ENCODE measurements at regions not wholly inside any gene's neighbourhood (a gene's known extent, or its start where the extent isn't known, plus 50 kb on each side); places are given as distances from the start of the nearest gene placed in this dataset.

DNA sequence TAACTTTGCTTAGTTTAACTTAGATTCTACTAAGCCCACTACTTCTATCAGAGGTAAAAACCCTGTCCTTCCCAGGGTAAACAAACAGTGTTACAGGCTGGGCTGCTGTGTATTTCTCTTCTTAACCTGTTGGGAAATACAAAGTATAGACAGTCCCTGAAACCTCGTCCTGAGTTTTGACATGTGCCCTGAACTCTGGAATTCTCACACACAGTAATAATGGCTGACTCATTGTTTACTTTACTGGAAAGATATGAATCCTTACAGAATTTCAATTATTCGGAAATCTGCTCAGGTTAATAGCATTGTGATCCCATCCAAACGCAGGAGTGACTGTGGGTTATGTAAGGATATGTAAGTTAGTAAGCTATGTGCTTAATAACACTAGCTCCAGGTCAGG is 199.1 kb downstream of the TMEM114 start:
- Mint-ChIP-seq H3K4me1 (no peaks in the 10 kb centered on the region), H3K4me3 (no peak overlapping the region), H3K36me3 (ENCODE audit: low read depth) (no peaks in the 10 kb centered on the region), H3K27me3 (ENCODE audit: low read depth) (peaks cover 23% of the 10 kb centered on the region), H3K27ac (ENCODE audit: unreplicated experiment) (no peak overlapping the region), H3K9me3 (no peaks in the 10 kb centered on the region)
- TF ChIP-seq, protein P1, sequence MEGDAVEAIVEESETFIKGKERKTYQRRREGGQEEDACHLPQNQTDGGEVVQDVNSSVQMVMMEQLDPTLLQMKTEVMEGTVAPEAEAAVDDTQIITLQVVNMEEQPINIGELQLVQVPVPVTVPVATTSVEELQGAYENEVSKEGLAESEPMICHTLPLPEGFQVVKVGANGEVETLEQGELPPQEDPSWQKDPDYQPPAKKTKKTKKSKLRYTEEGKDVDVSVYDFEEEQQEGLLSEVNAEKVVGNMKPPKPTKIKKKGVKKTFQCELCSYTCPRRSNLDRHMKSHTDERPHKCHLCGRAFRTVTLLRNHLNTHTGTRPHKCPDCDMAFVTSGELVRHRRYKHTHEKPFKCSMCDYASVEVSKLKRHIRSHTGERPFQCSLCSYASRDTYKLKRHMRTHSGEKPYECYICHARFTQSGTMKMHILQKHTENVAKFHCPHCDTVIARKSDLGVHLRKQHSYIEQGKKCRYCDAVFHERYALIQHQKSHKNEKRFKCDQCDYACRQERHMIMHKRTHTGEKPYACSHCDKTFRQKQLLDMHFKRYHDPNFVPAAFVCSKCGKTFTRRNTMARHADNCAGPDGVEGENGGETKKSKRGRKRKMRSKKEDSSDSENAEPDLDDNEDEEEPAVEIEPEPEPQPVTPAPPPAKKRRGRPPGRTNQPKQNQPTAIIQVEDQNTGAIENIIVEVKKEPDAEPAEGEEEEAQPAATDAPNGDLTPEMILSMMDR (conservative IDR thresholded peaks at IDR 0.05) = no peak
- DNase-seq (ENCODE audit: low read depth, low spot score) = no peak

DNA sequence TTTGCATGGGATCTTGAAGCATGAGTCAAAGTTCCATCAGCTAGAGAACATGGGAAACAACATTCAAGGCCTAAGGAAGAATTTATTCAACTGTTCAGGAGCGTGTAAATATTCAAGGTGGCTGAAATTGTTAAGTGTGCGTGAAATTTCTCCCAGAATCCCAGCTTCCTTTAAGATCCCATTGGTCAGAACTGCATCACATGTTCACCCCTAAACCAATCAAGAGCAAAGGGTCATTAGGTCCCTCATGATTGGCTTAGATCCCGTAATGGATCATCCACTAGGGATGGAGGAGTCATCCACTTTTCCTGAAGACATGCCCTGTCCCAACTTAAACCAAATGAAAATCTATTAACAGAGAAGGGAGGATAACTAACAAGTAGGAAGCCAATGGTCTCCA is 201.6 kb downstream of the TMEM114 start:
- Mint-ChIP-seq H3K4me1 (no peaks in the 10 kb centered on the region), H3K27ac (ENCODE audit: unreplicated experiment) (no peak overlapping the region), H3K36me3 (ENCODE audit: low read depth) (no peaks in the 10 kb centered on the region), H3K4me3 (no peak overlapping the region), H3K9me3 (no peaks in the 10 kb centered on the region), H3K27me3 (ENCODE audit: low read depth) (peaks cover 26% of the 10 kb centered on the region)
- DNase-seq (ENCODE audit: low read depth, low spot score) = no peak
- TF ChIP-seq, protein P1 (conservative IDR thresholded peaks at IDR 0.05) = no peak

DNA sequence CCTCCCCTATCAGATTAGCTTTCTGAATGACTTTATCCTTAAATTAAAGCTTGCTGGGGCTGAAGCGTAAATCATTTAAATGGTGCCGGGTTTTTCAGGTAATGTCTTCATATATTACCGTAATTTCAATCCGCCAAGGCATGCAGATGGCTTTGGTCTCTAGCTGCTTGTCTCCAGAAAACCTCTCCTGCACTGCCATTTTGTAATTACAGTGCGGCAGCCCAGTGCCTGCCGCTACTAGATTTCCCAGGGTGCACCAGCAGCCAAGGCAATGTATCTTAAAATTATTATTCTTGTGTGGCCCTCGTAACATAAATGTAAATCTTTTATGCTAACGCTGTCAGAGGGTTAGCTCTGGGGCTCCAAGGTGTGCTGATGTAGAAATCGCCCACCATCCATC is 208.5 kb downstream of the TMEM114 start:
- no peak overlapping the region for H3K27ac Mint-ChIP-seq (ENCODE audit: unreplicated experiment)
- no peaks in the 10 kb centered on the region for H3K36me3 Mint-ChIP-seq (ENCODE audit: low read depth)
- no peaks in the 10 kb centered on the region for H3K4me1 Mint-ChIP-seq
- peaks cover 6% of the 10 kb centered on the region for H3K9me3 Mint-ChIP-seq
- H3K27me3 Mint-ChIP-seq (ENCODE audit: low read depth) = peaks cover 28% of the 10 kb centered on the region
- TF ChIP-seq, protein P1 (conservative IDR thresholded peaks at IDR 0.05) = no peak
- H3K4me3 Mint-ChIP-seq = no peak overlapping the region
- no peak for DNase-seq (ENCODE audit: low read depth, low spot score)

DNA sequence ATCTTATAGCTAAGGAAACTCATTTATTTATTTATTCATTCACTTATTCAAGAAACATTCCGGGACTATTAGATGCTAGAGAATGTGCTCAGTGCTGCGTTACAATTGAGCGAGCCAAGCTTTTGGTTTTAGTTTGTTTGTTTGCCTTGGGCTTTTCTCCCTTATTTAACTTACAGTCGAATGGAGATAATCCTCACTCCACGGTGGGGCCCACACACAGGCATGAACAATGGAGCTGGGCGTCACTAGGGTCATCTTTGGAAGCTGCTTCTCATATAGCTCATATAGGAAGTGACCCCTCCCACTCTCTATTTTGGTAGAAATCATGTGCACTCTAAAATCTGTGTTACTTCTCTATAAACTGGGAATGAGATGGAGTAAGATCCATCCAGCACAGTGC is 210.0 kb downstream of the TMEM114 start:
- Mint-ChIP-seq H3K27me3 (ENCODE audit: low read depth) (peaks cover 25% of the 10 kb centered on the region), H3K4me1 (no peaks in the 10 kb centered on the region), H3K36me3 (ENCODE audit: low read depth) (no peaks in the 10 kb centered on the region), H3K27ac (ENCODE audit: unreplicated experiment) (no peak overlapping the region), H3K4me3 (no peak overlapping the region), H3K9me3 (peaks cover 6% of the 10 kb centered on the region)
- no peak for DNase-seq (ENCODE audit: low read depth, low spot score)
- TF ChIP-seq, protein P1 (conservative IDR thresholded peaks at IDR 0.05) = no peak

DNA sequence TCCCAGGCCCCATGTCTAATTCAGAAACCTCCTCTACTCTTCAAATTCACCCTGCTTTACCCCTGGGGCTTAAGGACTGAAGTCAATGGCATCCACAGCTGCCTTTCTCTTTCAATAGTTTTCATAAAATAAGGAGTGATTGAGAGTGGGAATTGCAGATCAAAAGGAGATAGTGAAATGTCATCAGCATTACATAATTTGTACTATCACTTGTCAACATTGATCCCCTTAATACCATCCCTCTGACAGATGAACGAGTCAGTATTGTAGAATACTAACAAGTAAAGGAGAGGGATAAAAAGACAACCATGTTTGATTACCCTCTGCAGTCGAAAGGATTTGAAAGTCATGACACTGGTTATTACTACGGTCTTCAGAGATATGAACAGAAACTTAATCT is 212.4 kb downstream of the TMEM114 start:
- peaks cover 26% of the 10 kb centered on the region for H3K27me3 Mint-ChIP-seq (ENCODE audit: low read depth)
- H3K4me3 Mint-ChIP-seq = no peak overlapping the region
- peaks cover 7% of the 10 kb centered on the region for H3K4me1 Mint-ChIP-seq
- TF ChIP-seq, protein P1 (conservative IDR thresholded peaks at IDR 0.05) = no peak
- DNase-seq (ENCODE audit: low read depth, low spot score) = no peak
- H3K36me3 Mint-ChIP-seq (ENCODE audit: low read depth) = no peaks in the 10 kb centered on the region
- H3K9me3 Mint-ChIP-seq = peaks cover 6% of the 10 kb centered on the region
- no peak overlapping the region for H3K27ac Mint-ChIP-seq (ENCODE audit: unreplicated experiment)

DNA sequence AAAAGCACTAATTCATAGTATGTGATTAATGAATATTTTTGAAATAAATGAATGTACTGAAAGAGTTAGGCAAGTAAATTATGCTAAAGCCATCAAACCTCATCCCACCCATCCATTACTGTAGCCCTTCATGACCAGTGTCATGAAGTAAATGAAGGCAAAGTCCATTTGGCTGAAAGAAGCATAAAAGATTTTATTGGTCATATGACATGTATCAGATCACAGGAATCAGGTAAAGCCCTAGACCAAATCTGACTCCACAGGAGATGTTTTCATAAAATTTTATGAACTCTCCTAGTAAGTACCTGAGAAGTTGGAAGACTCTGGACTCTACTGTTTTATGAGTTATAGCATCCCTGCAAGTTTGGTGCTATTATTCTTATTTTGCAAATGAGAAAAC is 213.5 kb downstream of the TMEM114 start:
- Mint-ChIP-seq H3K27ac (ENCODE audit: unreplicated experiment) (no peak overlapping the region), H3K9me3 (peaks cover 6% of the 10 kb centered on the region), H3K4me3 (no peak overlapping the region), H3K4me1 (peaks cover 7% of the 10 kb centered on the region), H3K27me3 (ENCODE audit: low read depth) (peaks cover 21% of the 10 kb centered on the region), H3K36me3 (ENCODE audit: low read depth) (no peaks in the 10 kb centered on the region)
- DNase-seq (ENCODE audit: low read depth, low spot score) = no peak
- TF ChIP-seq, protein P1 (conservative IDR thresholded peaks at IDR 0.05) = no peak

Data from neural crest cell (in vitro differentiated cells).